ENCODE measurements at regions not wholly inside any gene's neighbourhood (a gene's known extent, or its start where the extent isn't known, plus 50 kb on each side); places are given as distances from the start of the nearest gene placed in this dataset.

DNA sequence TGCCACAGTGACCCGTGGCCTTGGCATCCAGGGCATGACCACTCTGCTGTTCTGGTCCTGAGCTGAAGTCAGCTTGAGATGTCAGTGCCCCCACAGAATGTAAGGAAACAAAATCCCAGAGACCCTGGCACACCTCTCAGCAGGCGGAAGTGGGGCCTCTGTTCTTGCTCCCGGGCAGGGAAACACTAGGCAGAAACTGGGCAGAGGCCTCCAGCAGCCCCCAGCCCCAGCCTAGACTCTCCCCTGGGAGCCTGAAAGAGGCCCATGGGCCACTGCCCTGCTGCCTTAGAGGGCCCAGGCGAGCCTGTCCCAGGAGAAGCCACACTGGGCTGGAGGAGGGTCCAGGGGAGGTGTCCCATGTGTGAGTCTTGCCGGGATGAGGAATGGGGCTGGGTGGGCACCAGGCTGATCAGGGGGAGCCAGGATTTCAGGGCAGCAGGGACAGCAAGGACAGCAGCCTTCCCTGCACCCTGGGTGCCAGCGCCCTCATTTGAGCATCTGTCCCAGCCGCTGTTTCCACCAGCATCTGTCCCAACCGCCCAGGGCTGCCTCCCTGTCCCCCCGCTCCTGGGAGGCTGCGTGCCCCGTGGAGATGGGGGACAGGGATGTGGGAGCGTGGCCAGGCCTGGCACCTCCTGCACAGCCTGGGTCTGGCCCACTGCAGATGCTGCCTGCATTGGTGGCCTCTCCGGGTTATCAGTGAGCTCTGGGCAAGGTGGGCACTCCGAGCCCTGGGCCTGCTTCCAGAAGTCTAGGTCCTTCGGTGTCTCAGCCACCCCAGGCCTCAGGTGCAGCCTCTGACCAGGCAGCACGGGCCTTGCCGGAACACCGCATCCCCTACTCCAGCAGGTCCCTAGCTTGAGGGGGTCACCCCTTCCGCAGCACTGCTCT is 1072.4 kb downstream of the BRD1 start:
- DNase-seq = no peak

DNA sequence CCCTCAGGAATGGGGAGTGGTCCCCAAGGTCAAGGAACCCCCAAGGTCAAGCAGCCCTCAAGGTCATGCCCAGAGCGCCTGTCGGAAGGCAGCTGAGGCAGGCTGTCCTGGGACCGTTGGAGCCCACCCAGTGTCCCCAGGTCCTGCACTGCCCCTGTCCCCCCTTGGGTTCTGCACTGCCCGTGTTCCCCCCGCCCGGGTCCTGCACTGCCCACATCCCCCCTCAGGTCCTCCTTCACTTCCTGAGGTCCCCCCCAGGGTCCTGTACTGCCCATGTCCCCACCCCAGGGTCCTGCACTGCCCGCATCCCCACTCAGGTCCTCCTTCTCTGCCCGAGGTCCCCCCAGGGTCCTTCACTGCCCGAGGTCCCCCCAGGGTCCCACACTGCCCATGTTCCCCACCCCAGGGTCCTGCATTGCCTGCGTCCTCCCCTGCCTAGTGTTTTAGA is 1073.0 kb downstream of the BRD1 start:
- DNase-seq = no peak

DNA sequence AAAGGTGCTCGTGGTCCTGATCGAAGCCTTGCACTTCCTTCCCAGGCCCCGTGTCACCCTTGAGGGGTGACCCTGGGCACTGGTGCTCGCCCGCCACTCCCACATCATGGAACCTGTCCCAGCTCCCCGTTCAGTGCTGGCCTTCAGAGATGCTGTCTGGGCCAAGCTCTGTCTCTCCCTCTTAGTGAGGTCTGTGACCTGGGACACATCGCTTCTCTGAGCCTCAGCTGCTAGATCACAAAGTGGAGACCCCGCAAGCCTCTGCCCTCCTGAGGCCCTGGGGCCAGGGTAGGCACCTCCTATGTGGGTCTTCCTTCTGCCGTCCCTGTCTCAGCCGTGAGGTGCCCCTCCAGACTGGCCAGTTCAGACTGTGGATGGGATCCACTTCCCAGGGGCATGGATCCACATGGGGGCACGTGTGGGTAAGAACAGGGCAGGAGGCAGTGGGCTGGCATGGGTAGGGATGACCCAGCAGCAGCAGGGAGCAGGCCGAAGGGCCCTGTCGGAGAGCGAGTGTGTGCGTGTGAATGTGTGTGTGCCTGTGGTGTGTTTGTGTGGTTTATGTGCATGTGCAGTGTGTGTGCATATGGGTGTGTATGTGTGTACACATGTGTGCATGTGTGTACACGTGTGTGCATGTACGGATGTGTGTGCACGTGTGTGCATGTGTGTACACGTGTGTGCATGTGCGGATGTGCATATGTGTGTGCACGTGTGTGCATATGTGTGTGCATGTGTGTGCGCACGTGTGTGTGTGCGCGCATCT is 1073.7 kb downstream of the BRD1 start:
- no peak for DNase-seq

DNA sequence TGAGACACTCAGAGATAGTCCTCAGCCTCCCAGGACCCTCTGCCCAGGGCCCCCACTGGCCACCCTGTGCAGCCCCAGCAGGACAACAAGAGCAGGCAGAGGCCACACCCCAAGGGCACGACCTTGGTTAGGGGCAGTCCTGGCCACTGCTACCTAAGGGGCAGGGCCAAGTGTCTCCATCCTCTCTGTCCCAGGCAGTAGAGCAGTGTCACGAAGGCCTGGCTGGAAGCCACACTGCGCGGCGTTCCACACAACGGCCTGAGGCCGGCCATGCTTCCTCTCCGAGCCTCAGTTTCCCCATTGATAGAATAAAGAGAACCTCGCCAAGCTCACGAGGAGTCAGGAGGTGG is 1074.3 kb downstream of the BRD1 start:
- no peak for DNase-seq

DNA sequence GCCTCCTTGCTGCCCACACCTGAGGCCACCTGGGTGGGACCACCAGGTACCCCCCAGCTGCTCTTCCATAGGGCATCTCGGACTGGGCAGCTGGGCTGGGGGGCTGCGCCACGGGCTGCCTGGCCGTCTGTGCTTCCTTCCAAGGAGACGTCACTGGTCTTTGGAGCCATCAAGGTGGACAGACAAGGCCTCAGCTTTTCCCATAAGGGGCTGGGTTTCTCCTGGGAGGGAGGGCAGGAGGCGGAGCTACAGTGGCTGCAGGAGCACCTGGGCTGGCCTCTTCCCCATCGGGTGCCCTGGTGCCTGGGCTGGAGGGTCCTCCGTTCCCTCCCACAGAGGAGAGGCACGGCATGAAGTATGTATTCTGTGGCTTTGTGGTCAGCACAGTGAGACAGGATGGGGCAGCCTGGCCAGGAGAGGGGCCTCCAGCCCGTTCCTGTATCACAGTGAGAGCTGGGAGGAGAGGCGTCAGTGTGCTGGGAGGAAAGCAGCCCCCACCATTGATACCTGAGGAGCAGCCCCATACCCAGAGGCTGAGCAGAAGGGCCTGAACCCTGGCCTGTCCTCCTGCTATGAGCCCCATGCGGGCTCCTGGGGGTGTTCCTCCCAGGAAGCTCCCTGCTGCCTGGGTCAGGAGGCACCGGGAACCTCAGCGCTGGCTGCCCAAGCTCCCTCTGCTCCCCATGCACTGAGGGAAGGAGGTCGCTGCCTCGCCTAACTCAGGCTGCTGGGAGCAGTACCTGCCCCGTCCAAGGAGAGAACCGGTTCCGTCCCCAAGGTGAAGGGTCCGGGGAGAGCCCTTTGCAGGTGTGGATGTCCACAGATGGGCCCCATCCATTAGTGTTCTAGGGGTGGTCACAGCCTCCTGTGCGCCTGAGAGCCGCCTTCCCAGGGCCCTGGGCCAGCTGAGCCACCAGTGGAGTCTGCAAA is 1075.0 kb downstream of the BRD1 start:
- no peak for DNase-seq

DNA sequence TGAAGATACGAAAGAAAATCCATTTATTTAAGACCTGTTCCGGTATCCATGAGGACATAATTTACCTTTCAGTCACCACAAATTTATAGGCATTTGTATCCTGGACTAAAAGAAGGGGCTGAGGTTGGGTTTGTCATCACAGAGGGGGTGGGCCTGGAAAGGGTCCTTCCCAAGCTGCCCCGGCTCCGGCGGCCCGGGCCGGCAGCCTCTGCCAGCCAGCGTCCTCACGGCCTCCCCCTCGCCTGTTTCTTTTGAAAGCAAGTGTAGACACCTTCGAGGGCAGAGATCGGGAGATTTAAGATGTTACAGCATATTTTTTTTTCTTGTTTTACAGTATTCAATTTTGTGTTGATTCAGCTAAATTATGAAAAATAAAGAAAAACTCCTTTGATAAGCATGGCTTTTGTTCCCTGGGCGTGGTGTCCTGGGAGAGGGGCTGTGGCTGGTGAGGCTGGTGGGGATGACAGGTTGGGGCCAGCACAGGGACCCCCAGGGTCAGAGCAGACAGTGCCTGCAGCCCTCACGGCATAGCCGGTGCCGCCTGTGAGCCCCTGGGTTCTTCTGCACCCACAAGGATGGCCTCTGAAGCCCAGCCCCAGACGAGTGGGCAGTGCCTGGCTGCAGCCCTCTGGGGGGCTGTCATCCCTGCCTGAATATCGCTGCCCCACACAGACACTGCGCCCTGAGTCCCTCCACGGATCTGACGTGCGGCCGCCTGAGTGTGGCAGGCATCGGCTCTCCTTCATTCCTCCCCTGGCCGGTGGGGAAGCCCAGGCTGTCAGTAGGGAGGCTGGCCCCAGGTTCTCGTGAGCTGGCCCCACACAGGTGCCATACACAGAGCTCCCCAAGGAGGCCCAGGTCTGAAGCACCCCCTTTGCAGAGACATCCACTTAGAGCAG is 1075.9 kb downstream of the BRD1 start:
- no peak for DNase-seq

DNA sequence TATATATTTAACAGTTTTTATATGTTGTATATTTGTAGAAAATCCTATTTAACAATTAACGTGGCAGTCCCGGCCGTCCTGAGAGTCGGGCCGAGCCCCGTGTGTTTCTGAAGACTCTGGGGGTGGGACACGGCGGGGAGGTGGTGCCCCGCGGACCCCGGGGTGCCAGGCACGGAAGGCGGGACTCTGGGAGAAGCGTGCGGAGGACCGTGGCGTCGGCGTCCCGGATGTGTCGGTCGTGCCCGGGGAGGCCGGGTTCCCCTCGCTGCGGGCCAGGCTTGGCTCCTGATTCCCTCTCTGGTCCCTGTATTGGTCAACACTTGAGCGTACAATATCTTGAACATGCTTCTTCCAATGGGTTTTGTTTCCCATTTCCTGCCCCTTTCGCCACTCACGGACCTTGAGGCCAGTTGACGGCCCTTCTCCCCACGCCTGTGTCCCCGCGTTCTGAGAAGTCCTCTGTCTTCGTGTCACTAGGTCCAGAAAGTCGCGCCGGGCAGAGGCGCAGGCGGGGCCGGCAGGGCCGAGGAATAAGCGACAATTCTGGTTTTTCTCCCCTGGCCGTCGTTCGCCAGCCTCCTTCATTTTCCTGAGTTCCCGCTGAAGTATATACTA is 1076.7 kb downstream of the BRD1 start:
- DNase-seq = no peak

DNA sequence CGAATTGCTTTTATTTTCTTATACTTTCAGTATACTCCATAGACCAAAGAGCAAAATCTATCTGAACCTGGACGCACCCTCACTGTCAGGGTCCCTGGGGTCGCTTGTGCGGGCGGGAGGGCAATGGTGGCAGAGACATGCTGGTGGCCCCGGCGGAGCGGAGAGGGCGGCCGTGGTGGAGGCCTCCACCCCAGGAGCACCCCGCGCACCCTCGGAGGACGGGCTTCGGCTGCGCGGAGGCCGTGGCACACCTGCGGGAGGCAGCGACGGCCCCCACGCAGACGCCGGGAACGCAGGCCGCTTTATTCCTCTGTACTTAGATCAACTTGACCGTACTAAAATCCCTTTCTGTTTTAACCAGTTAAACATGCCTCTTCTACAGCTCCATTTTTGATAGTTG is 1077.4 kb downstream of the BRD1 start:
- DNase-seq = no peak

DNA sequence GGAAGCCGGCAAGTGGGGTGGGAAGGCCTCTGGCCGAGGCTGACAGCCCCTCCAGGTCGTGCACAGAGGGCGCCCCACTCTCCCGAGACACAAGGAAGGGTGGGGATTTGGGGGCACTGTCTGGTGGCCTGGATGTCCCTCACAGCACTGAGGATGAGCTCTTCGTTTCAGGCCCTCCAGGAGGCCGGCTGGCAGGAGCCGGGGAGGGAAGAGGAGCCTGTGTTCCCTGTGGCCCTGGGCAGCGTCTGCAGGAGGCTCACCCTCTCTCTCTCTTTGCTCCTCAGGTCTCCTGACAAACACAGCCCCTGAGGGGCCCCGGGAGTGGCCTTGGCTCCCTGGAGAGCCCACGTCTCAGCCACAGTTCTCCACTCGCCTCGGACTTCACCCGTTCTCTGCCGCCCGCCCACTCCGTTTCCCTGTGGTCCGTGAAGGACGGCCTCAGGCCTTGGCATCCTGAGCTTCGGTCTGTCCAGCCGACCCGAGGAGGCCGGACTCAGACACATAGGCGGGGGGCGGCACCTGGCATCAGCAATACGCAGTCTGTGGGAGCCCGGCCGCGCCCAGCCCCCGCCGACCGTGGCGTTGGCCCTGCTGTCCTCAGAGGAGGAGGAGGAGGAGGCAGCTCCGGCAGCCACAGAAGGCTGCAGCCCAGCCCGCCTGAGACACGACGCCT is 1078.0 kb downstream of the BRD1 start:
- DNase-seq = no peak

DNA sequence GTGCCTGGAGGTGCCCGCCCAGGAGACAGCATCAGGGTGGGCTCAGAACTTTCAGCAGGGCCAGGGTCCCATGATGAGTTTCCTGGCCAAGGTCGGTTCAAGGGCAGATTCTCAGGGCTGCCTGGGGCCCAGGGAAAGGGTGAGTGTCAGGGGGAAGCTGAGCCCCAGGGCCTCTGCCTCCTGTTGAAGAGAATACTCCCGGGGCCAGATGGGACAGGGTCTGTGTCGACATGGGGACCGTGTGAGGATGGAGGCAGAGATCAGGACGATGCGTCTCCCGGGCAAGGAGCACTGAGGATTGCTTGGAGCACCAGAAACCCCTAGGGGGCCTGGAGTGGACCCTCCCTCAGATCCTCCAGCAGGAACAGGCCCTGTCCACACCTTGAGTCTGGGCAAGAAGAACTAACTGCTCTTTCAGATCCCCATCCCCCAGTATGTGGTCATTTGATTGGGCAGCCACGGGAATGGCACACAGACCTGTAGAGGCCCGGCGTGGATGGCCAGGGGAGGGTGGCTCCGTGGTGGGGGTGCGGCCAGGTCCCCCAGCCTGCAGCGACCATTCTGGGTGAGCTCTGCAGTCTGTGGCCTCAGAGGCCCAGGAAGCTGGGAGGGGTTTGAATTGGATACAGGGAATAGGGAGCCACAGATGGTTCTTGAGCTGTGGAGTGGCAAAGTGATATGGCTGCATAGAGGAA is 1078.7 kb downstream of the BRD1 start:
- DNase-seq = no peak

DNA sequence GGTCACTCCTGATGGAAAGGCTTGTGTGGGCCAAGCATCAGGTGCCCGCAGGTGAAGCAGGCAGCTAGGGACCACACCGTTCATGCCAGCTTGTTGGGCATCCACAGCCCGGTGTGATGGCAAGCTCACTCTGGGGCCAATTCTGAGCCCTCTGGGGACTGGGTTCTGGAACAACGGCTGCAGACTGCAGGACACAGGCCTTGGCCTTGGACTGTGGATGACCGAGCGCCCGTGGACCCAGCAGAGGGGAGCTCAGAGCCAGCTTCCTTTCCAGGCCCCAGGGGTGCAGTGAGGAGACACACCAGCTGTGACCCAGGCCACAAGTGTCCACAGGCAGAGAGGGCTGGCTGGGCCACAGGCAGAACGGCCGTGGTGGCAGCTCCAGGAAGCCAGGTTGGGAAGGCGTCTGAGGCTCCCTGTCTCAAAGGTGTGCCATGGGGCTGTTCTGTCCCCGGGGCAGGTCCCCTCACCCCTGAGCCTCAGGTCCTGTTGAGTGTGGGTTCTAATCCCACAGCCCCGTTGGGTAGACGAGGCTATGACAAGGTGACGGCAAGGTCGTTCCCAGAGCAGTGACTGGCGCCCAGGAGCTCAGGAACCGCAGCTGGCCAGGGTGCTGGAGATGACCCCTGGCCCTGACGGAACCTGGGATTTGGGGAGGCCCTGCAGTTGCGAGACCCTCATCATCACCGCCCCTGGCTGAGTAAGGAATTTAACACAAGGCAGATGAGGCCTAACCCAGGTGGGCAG is 1079.4 kb downstream of the BRD1 start:
- no peak for DNase-seq

DNA sequence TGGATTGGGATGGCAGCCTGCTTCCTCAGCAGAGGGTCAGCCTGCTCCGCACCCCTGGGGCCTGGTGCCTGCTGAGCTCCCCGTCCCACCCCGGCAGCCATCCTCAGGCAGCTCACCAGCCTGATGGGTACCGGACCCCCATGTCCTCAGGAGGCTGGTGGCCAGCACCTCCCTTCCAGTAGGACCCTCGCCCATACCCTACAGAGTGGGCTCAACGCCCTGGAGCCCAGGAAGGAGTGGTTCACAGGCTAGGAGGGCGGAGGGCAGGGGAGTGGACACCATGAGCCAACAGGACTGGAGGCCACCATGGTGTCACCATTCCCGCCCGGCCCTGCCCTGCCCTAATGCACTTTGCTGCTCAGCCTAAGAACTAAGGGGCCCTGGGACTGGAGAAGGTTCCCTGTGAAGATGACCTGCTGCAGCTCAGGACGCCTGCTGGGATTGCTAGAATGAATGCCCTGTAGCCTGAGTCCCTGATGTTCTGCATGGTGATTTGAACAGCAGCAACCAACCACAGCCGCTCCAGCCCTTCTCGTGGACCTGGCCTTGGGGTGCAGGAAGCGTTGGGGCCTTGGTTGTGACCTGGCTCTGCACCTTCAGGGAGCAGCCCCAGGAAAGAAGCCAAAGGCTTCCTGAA is 1080.8 kb downstream of the BRD1 start:
- no peak for DNase-seq

DNA sequence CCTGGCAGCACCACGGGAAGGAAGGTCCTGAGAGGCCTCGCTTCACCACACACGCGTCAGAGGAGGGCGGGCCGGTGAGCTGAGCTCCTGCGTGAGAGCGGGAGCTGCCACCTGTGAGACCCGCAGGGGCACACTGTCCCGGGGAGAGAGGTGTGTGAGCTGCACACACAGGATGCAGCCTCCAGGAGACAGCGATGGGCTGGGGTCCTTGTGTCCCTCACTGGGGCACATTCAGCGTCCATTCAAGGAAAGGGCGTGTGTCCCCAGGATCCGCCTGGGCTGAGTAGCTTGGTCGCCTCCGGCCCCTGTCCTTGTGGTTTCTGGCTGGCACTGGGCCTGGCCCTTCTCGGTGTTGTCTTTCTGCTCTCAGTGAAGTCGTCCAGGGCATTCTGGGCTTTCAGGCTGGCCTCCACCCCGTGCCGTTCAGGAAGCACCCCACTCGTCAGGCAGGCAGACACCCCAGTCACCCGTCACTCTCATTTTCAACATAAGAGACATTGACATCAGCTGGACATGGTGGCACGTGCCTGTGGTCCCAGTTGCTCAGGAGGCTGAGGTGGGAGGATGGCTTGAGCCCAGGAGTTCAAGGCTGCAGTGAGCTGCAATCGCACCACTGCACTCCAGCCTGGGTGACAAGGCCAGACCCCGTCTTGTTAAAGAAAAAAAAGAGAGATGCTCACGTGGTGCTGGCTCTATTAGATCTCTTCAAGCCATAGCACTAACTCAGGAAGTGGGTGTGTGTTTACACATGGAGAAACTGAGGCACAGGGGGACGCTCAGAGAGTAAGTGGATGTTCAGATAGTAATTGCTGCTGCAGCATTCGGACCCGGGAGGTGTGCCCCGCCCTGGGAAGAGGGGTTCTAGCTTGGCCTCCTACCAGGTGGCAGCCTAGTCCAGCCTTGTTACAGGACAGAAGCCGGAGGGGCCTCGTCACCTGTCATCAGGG is 1081.6 kb downstream of the BRD1 start:
- no peak for DNase-seq

DNA sequence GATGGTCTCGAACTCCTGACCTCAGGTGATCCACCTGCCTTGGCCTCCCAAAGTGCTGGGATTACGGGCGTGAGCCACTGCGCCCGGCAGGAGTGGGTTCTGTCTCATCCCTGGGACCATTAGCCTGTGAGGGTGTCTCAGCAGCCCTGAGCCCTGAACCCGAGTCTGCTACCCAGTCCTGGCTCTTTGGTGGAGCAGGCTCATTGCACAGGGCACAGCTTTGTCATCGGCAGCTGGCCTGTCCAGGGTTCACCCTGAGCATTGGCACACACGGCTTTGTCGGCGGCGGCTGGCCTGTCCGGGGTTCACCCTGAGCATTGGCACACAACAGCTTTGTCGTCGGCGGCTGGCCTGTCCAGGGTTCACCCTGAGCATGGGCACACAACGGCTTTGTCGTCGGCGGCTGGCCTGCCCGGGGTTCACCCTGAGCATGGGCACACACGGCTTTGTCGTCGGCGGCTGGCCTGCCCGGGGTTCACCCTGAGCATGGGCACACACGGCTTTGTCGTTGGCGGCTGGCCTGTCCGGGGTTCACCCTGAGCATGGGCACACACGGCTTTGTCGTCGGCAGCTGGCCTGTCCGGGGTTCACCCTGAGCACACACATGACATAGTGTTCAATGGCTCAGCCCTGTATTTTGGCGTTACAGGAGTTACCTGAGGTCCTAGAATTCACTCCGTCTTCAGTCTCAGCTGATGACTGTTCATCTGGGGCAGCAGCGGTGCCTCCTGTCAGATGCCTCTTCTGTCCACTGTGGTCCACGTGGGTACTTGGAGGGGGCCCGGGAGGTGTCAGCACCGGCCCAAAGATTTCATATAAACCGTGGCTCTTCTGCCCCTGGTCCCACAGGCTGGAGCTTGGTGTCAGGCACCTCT is 1082.5 kb downstream of the BRD1 start:
- no peak for DNase-seq

DNA sequence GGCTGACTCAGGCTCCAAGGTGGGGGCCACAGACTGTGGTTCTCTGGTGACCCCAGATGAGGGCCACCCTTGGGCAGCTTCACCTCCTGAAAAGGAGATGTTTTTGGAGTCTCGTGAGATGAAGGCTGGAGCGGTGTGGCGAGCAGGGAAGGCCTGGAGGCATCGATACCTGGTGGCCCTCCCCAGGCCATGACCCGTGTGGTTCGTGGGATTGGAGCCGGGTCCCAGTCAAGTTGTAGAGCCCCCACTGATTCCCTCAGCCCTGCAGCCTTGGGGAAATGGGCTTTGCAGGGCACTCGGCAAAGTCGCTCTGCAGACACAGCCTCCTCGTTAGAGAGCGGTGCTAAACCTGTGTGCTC is 1083.4 kb downstream of the BRD1 start:
- no peak for DNase-seq

DNA sequence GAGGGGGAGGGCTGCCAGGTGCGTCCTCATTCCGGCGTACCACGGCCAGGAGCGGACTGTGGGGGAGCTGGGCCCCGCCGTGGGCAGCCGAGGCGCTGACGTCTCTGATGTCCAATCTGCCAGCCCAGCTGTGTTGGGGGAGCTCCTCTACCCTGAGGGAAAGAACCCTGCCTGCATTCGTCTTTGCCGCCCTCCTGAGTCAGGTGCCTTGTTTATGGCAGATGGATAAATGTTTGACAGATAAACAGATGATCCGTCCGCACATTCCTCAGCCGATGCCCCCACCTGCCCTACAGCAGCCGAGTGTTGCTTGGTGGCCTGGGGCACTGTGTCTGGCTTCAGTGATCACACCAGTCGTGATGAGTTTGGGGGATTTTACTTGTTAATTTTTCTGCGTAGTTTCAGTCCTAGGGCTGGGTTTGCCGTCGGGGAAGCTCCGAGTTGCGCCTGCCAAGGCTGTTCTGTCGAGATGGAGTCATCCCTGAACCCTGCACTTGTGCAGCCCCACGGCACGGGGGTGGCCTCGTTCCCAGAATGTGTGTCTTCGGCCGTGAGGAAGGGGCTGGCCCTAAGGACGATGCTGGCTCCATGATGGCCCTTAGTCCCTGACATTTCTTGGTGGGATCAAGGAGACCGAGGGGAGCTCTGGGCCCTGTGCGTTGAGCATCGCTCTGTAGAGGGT is 1083.9 kb downstream of the BRD1 start:
- peak; percentile 13 for DNase-seq

Measured in NCI-H2171 (cell line).